Loucy (cell line): ENCODE measurements at regions not wholly inside any gene's neighbourhood (a gene's known extent, or its start where the extent isn't known, plus 50 kb on each side); places are given as distances from the start of the nearest gene placed in this dataset.

Source experiments
- H2AFZ ChIP-seq: fragments of 200-600 bp; sonication (generic); 2 replicates; pipeline ENCODE4 v1.6.0; 2016; ENCODE audit warnings: antibody characterized with exemption, mild to moderate bottlenecking, low read length, moderate library complexity
- H3F3A ChIP-seq: fragments of 200-600 bp; 2 replicates; pipeline ENCODE4 v1.6.0; 2016; ENCODE audit warnings: antibody characterized with exemption, low read depth, mild to moderate bottlenecking
- H3K27me3 ChIP-seq: fragments of 200-600 bp; sonication (generic); 2 replicates; pipeline ENCODE4 v1.6.1; 2014; ENCODE audit warnings: low read length, mild to moderate bottlenecking; ENCODE audit not compliant: insufficient read depth, poor library complexity, severe bottlenecking
- H3K36me3 ChIP-seq: fragments of 200-600 bp; sonication (generic); 2 replicates; pipeline ENCODE4 v1.6.1; 2016; ENCODE audit warnings: low read length; ENCODE audit not compliant: insufficient read depth
- H3K4me1 ChIP-seq: fragments of 200-600 bp; sonication (generic); 2 replicates; pipeline ENCODE4 v1.5.1; 2014; ENCODE audit warnings: low read length, mild to moderate bottlenecking; ENCODE audit not compliant: insufficient read depth, poor library complexity, severe bottlenecking
- H3K4me2 ChIP-seq: fragments of 200-600 bp; sonication (generic); 2 replicates; pipeline ENCODE4 v1.6.0; 2014; ENCODE audit warnings: antibody characterized with exemption, low read length, low read depth, mild to moderate bottlenecking; ENCODE audit not compliant: poor library complexity, severe bottlenecking
- H3K4me3 ChIP-seq: fragments of 200-600 bp; sonication (generic); 2 replicates; pipeline ENCODE4 v1.5.1; 2014; ENCODE audit warnings: low read length, mild to moderate bottlenecking, mixed read lengths; ENCODE audit not compliant: poor library complexity, severe bottlenecking
- H3K79me2 ChIP-seq: fragments of 200-600 bp; sonication (generic); 2 replicates; pipeline ENCODE4 v1.6.1; 2014; ENCODE audit warnings: low read length; ENCODE audit not compliant: insufficient read depth
- H3K9ac ChIP-seq: fragments of 200-600 bp; sonication (generic); 2 replicates; pipeline ENCODE4 v1.6.0; 2014; ENCODE audit warnings: mild to moderate bottlenecking, low read depth, low read length, moderate library complexity; ENCODE audit not compliant: poor library complexity, severe bottlenecking
- H3K9me2 ChIP-seq: fragments of 200-600 bp; sonication (generic); replicated peaks from 2 replicates; pipeline ENCODE4 v1.6.1; 2016; ENCODE audit warnings: low read depth, low read length, mixed read lengths
- H3K9me3 ChIP-seq: fragments of 200-600 bp; sonication (generic); 2 replicates; pipeline ENCODE4 v1.6.1; 2014; ENCODE audit warnings: mild to moderate bottlenecking, antibody characterized with exemption, low read length, low read depth; ENCODE audit not compliant: insufficient read depth
- H4K20me1 ChIP-seq: fragments of 200-600 bp; sonication (generic); 2 replicates; pipeline ENCODE4 v1.6.0; 2014; ENCODE audit warnings: antibody characterized with exemption, low read length, mild to moderate bottlenecking; ENCODE audit not compliant: insufficient read depth, poor library complexity, severe bottlenecking
- CTCF ChIP-seq: fragments of 200-600 bp; sonication (generic); conservative IDR thresholded peaks from 2 replicates; pipeline ENCODE4 v1.5.1; 2014; ENCODE audit warnings: mild to moderate bottlenecking, antibody characterized with exemption, low read length
- EZH2phosphoT487 ChIP-seq: fragments of 200-600 bp; IDR thresholded peaks from 2 replicates; pipeline ENCODE4 v1.6.1; 2018; ENCODE audit warnings: antibody characterized with exemption, mild to moderate bottlenecking, moderate library complexity, borderline replicate concordance

- H3K9me2 ChIP-seq = no peaks in the 10 kb centered on the region
- H3K79me2 ChIP-seq = peaks cover 100% of the 10 kb centered on the region
- no peaks in the 10 kb centered on the region for H3K9me3 ChIP-seq
- H4K20me1 ChIP-seq = peaks cover 38% of the 10 kb centered on the region
- TF ChIP-seq CTCF (no peak), EZH2phosphoT487 (no peak)
- H3K4me2 ChIP-seq = peak overlapping the region; percentile 83
- H3K4me3 ChIP-seq = peak overlapping the region; percentile 43
- H3K9ac ChIP-seq = peak overlapping the region; percentile 56
- peaks cover 12% of the 10 kb centered on the region; the same call in 1 of the 2 replicates for H3K36me3 ChIP-seq
- peaks cover 70% of the 10 kb centered on the region for H3K4me1 ChIP-seq
- H3K27me3 ChIP-seq = no peaks in the 10 kb centered on the region
- no peak overlapping the region for H2AFZ ChIP-seq
- H3F3A ChIP-seq = no peaks in the 10 kb centered on the region
These were observed 251.9 kb downstream of the SEC14L1 start for GRCh38 chr17:77392376-77393273.

GRCh38 chr17:77393274-77393600, 252.5 kb downstream of the SEC14L1 start:
- peaks cover 12% of the 10 kb centered on the region; the same call in 1 of the 2 replicates for H3K36me3 ChIP-seq
- H3K4me1 ChIP-seq = peaks cover 65% of the 10 kb centered on the region
- no peak overlapping the region for H3K4me3 ChIP-seq
- TF ChIP-seq EZH2phosphoT487 (no peak), CTCF (no peak)
- peak overlapping the region; percentile 56 for H3K9ac ChIP-seq
- H3K4me2 ChIP-seq = no peak overlapping the region
- no peaks in the 10 kb centered on the region for H3F3A ChIP-seq
- no peaks in the 10 kb centered on the region for H3K9me3 ChIP-seq
- H3K27me3 ChIP-seq = no peaks in the 10 kb centered on the region
- H2AFZ ChIP-seq = no peak overlapping the region
- H4K20me1 ChIP-seq = peaks cover 38% of the 10 kb centered on the region
- H3K79me2 ChIP-seq = peaks cover 100% of the 10 kb centered on the region
- H3K9me2 ChIP-seq = no peaks in the 10 kb centered on the region

DNA sequence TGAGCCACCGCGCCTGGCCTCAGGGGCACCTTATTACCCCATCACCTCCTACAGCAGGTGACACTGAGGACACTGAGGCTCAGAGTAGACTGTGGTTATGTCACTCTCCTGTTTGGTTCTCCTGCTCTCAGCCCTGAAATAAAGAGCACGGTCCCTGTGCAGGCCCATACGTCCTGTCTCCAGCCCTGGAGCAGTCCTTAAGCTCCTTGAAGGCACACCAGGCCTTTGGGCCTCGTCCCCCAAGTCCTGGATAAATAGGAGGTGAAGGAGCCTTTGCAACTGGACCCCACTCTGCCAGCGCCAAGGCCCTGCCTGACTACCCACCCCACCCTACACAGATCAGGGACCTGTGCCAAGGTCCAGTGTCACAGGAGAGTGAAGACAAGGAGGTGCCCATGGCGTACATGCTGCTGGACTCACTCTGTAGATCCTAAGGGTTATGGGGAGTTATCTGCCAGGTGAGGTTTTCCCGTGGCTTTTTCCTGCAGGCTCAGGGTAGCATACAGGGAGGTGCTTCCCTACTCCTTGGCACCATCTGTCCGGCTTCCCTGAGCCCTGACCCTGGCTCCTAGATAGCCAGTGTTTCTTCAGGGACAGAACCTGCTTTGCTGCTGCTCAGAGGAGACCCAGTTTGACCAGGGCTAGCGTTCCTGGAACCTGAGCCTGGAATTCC, 253.2 kb downstream of the SEC14L1 start:
- H3K36me3 ChIP-seq = peaks cover 12% of the 10 kb centered on the region; the same call in 1 of the 2 replicates
- no peak overlapping the region for H3K9ac ChIP-seq
- TF ChIP-seq EZH2phosphoT487 (no peak), CTCF (no peak)
- H3K9me3 ChIP-seq = no peaks in the 10 kb centered on the region
- no peak overlapping the region for H2AFZ ChIP-seq
- no peaks in the 10 kb centered on the region for H3K27me3 ChIP-seq
- H3K79me2 ChIP-seq = peaks cover 100% of the 10 kb centered on the region
- peaks cover 64% of the 10 kb centered on the region for H3K4me1 ChIP-seq
- no peak overlapping the region for H3K4me2 ChIP-seq
- peaks cover 43% of the 10 kb centered on the region for H4K20me1 ChIP-seq
- H3K9me2 ChIP-seq = no peaks in the 10 kb centered on the region
- no peak overlapping the region for H3K4me3 ChIP-seq
- H3F3A ChIP-seq = no peaks in the 10 kb centered on the region
